22Rv1 (cell line): ENCODE measurements at regions not wholly inside any gene's neighbourhood (a gene's known extent, or its start where the extent isn't known, plus 50 kb on each side); places are given as distances from the start of the nearest gene placed in this dataset.

Source experiments
- CTCF ChIP-seq: fragments of 450-650 bp; IDR thresholded peaks from 2 replicates; pipeline ENCODE4 v1.5.1; 2017; ENCODE audit warnings: mild to moderate bottlenecking
- ZFX ChIP-seq: fragments of 450-650 bp; IDR thresholded peaks from 2 replicates; pipeline ENCODE4 v1.6.1; 2017; ENCODE audit warnings: antibody characterized with exemption, borderline replicate concordance

DNA sequence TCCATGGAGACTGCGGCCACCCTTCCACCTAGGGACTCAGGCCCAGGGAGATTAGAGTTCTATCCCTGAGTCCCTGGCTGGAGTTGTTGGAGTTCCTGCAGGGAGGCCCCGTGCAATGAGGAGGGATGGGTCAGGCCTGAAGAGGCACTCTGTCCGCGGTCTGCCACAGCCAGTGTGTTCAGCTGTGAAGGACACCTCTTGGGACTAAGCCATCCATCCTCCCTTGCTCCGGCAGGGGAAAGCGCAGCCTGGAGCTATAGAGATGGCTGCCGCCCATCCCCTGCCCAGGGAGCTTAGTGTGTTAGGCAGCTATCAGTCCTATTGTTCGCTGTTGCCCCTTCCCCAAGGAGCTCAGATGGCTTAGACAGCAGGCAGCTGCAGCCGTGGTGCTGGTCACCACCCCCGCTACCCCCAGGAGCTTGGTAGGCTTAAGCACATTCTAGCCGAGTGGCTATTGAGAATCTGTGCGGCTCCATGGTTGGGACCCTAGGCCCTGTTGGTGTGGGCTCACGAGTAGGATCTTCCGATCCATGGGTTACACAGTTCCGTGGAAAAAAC lies 141.3 kb downstream of the CYB561 start:
- no peak for TF ChIP-seq CTCF
- no peak for TF ChIP-seq ZFX
